ENCODE measurements at regions not wholly inside any gene's neighbourhood (a gene's known extent, or its start where the extent isn't known, plus 50 kb on each side); places are given as distances from the start of the nearest gene placed in this dataset.

DNA sequence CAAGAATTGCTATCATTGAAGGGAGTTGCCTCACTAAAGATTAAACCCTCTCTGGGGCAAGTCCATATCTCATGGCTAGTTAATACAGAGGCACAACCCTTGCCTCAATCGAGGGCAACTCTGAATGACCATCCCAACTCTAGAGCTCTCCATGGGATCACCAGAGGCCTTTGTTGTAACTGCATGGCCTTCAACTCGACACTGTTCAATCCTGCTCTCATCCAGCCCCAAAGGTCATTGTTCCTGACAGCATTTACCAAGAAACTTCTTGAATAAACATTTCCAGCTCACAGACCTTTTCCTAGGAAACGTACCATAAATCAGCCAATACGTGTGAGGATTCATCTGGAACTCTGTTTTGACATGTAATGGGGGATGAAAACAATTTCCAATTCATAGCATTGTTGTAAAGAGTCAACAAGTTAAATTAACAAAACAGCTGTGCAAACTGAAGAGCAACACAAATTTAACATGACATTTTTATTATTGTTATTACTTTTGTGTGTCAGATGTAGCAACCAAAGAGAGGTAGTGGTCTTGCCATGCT lies 452.7 kb downstream of the SUCLA2 start:
- no peak overlapping the region for H4K5ac ChIP-seq (ENCODE audit: low read depth, low read length)
- DNase-seq (no peak), ATAC-seq (ENCODE audit: low read depth) (no peak)
- TF ChIP-seq FOS (IDR thresholded peaks at IDR 0.05; ENCODE audit: low read depth, low read length) = no peak
- TF ChIP-seq CEBPB (IDR thresholded peaks at IDR 0.05; ENCODE audit: low read depth, low read length) = no peak
- no peak for TF ChIP-seq POLR2A (IDR thresholded peaks at IDR 0.05; ENCODE audit: low read depth, low read length)
- H3K4me1 ChIP-seq (ENCODE audit: control insufficient read depth, insufficient read depth, low read length) = peaks cover 3% of the 10 kb centered on the region; the same call in 1 of the 2 replicates
- H3K18ac ChIP-seq (ENCODE audit: low read depth, low read length) = no peak overlapping the region
- H3K4me3 ChIP-seq (ENCODE audit: insufficient read depth, low read depth, low read length) = no peak overlapping the region
- POLR2A ChIA-PET (ENCODE audit: unreplicated experiment) = no interaction called here
- dilution Hi-C loops (cut with HindIII; ENCODE audit: low sequenced_read_pairs, unreplicated experiment) = no loop called here
- no peak overlapping the region for H2BK120ac ChIP-seq (ENCODE audit: low read depth, low read length)
- no peak overlapping the region for H3K27ac ChIP-seq (ENCODE audit: insufficient read depth, low read length)
- no peak overlapping the region for H2AK5ac ChIP-seq (ENCODE audit: low read depth, low read length)
- H3K79me1 ChIP-seq (ENCODE audit: low read depth in 1 of 2, low read length in 2 of 2) = no peaks in the 10 kb centered on the region
- 57% methylated on average over 2 of the region's 4 CpGs; no CpG with 5 or more reads in 1 of the 2 experiments for WGBS, 2 experiments (ENCODE audit: extremely low coverage in 2 of 2, insufficient read length in 1 of 2)
- no peak overlapping the region for H2BK5ac ChIP-seq (ENCODE audit: low read depth, low read length, poor library complexity, severe bottlenecking)
- H4K20me1 ChIP-seq (ENCODE audit: insufficient read depth, low read length) = no peaks in the 10 kb centered on the region
- H3K4ac ChIP-seq (ENCODE audit: low read depth, low read length) = no peak overlapping the region
- H3K56ac ChIP-seq (ENCODE audit: extremely low read depth, insufficient read depth, low read length) = no peak overlapping the region
- BruUV-seq (replicated peaks) = no TSS peak
- H3K9ac ChIP-seq (ENCODE audit: low read depth, low read length) = no peak overlapping the region
- intact Hi-C loops (cut with micrococcal nuclease) = no loop called here
- H3K27me3 ChIP-seq (ENCODE audit: control insufficient read depth, insufficient read depth, low read length) = no peaks in the 10 kb centered on the region; the same call in 1 of the 2 replicates
- in situ Hi-C loops (cut with MboI; ENCODE audit: low sequenced_read_pairs) = no loop called here
- no peak overlapping the region for H4K91ac ChIP-seq (ENCODE audit: insufficient read depth, low read depth, low read length)
- no peaks in the 10 kb centered on the region for H3K36me3 ChIP-seq (ENCODE audit: control insufficient read depth, insufficient read depth, low read length)
- no peak overlapping the region for H2AK9ac ChIP-seq (replicated peaks; ENCODE audit: low read depth, low read length, poor library complexity)
- no peaks in the 10 kb centered on the region; the same call in 1 of the 2 replicates for H3K9me1 ChIP-seq (ENCODE audit: insufficient read depth, low read length)
- H3K14ac ChIP-seq (replicated peaks; ENCODE audit: low read depth, low read length) = no peak overlapping the region
- H3K9me3 ChIP-seq (ENCODE audit: control insufficient read depth, insufficient read depth, low read length) = no peaks in the 10 kb centered on the region
- no peak overlapping the region for H2BK20ac ChIP-seq (ENCODE audit: low read depth, low read length)
- CTCF ChIA-PET = no interaction called here
- H2AFZ ChIP-seq (replicated peaks; ENCODE audit: low read length, poor library complexity) = no peak overlapping the region
- no peak overlapping the region for H4K8ac ChIP-seq (ENCODE audit: low read depth in 2 of 2, low read length in 2 of 2)
- no peak overlapping the region for H3K23ac ChIP-seq (ENCODE audit: low read depth, low read length)
- no peak overlapping the region for H3K4me2 ChIP-seq (ENCODE audit: low read depth, low read length)
- H2BK15ac ChIP-seq (ENCODE audit: low read depth, low read length) = no peak overlapping the region
